Hematopoietic multipotent progenitor cell treated with erythropoietin and hydrocortisone succinate and interleukin-3 and kit ligand, for 4 days (in vitro differentiated cells): ENCODE measurements at regions not wholly inside any gene's neighbourhood (a gene's known extent, or its start where the extent isn't known, plus 50 kb on each side); places are given as distances from the start of the nearest gene placed in this dataset.
"Not testable (repeated sequence)": the region's sequence is repeated elsewhere in the genome, so short reads cannot be mapped to it uniquely, and the experiment has no call there.

ENCODE experiments used
- DNase-seq: peaks from one replicate; pipeline ENCODE4 v3.0.0-alpha.2; 2015

GRCh38 chr17:65360961-65361552, 200.4 kb downstream of the AXIN2 start:
- no peak for DNase-seq

GRCh38 chr17:65359016-65359415, 202.4 kb downstream of the AXIN2 start:
- no peak for DNase-seq

- DNase-seq: no peak
These were observed 204.9 kb downstream of the AXIN2 start for GRCh38 chr17:65356536-65356935.

GRCh38 chr17:65355246-65355645, 206.2 kb downstream of the AXIN2 start:
- no peak for DNase-seq

- DNase-seq: no peak
These were observed 211.5 kb downstream of the AXIN2 start for GRCh38 chr17:65349916-65350315.

GRCh38 chr17:65346166-65346565, 209.0 kb downstream of the RGS9 start:
- DNase-seq: no peak

- no peak for DNase-seq
These were observed 208.3 kb downstream of the RGS9 start for GRCh38 chr17:65345261-65346005.

GRCh38 chr17:65340401-65340800, 203.2 kb downstream of the RGS9 start:
- DNase-seq: no peak

- DNase-seq: no peak
These were observed 197.2 kb downstream of the RGS9 start for GRCh38 chr17:65334406-65334805.

GRCh38 chr17:65332779-65333178, 195.6 kb downstream of the RGS9 start:
- no peak for DNase-seq

- DNase-seq: no peak
These were observed 195.2 kb downstream of the RGS9 start for GRCh38 chr17:65332375-65332774.

- DNase-seq: no peak
These were observed 191.4 kb downstream of the RGS9 start for GRCh38 chr17:65328567-65328966.

GRCh38 chr17:65324611-65325342, 187.6 kb downstream of the RGS9 start:
- DNase-seq: no peak

- no peak for DNase-seq
These were observed 185.9 kb downstream of the RGS9 start for GRCh38 chr17:65323049-65323448.

GRCh38 chr17:65320820-65321219, 183.7 kb downstream of the RGS9 start:
- no peak for DNase-seq

GRCh38 chr17:65314212-65314611, 177.0 kb downstream of the RGS9 start:
- DNase-seq: peak; percentile 38

- DNase-seq: no peak
These were observed 175.7 kb downstream of the RGS9 start for GRCh38 chr17:65312718-65313377.

GRCh38 chr17:65311261-65311660, 174.1 kb downstream of the RGS9 start:
- no peak for DNase-seq

- no peak for DNase-seq
These were observed 170.8 kb downstream of the RGS9 start for GRCh38 chr17:65307961-65308316.

GRCh38 chr17:65307081-65307960, 170.2 kb downstream of the RGS9 start:
- DNase-seq: no peak

- DNase-seq: no peak
These were observed 168.6 kb downstream of the RGS9 start for GRCh38 chr17:65305778-65306177.

GRCh38 chr17:65305116-65305515, 167.9 kb downstream of the RGS9 start:
- no peak for DNase-seq

- DNase-seq: not testable (repeated sequence)
These were observed 164.7 kb downstream of the RGS9 start for GRCh38 chr17:65301882-65302281.
